ENCODE measurements at regions not wholly inside any gene's neighbourhood (a gene's known extent, or its start where the extent isn't known, plus 50 kb on each side); places are given as distances from the start of the nearest gene placed in this dataset.

DNA sequence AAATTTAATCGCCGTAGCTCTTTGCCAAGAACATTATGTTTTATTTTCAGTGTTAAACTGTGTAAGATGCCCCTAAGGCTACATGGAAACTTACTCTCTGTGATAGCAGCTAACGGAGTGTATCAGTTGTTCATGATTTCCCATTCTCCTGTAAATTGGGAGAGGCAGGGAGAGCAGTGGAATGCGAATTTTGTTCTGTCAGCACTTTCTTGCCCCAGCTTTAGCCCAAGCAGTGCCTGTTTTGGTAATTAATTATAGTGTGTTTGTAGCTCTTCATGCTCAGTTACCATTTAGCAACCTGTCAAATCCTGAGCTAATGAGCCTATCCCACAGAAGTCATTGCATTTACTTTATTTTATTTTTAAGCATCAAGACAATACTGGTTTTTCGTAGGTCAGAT is 475.1 kb upstream of the RBFOX1 start:
- H3K36me3 Mint-ChIP-seq (ENCODE audit: low read depth), result no peaks in the 10 kb centered on the region
- no peak overlapping the region for H3K27ac Mint-ChIP-seq
- H3K9me3 Mint-ChIP-seq, result no peaks in the 10 kb centered on the region
- H3K27me3 Mint-ChIP-seq (ENCODE audit: low read depth), result peaks cover 14% of the 10 kb centered on the region
- no peaks in the 10 kb centered on the region for H3K4me1 Mint-ChIP-seq
- no peak overlapping the region for H3K4me3 Mint-ChIP-seq
- TF ChIP-seq, protein P1, sequence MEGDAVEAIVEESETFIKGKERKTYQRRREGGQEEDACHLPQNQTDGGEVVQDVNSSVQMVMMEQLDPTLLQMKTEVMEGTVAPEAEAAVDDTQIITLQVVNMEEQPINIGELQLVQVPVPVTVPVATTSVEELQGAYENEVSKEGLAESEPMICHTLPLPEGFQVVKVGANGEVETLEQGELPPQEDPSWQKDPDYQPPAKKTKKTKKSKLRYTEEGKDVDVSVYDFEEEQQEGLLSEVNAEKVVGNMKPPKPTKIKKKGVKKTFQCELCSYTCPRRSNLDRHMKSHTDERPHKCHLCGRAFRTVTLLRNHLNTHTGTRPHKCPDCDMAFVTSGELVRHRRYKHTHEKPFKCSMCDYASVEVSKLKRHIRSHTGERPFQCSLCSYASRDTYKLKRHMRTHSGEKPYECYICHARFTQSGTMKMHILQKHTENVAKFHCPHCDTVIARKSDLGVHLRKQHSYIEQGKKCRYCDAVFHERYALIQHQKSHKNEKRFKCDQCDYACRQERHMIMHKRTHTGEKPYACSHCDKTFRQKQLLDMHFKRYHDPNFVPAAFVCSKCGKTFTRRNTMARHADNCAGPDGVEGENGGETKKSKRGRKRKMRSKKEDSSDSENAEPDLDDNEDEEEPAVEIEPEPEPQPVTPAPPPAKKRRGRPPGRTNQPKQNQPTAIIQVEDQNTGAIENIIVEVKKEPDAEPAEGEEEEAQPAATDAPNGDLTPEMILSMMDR (IDR thresholded peaks at IDR 0.05; ENCODE audit: unreplicated experiment in 3 of 3), result no peak

DNA sequence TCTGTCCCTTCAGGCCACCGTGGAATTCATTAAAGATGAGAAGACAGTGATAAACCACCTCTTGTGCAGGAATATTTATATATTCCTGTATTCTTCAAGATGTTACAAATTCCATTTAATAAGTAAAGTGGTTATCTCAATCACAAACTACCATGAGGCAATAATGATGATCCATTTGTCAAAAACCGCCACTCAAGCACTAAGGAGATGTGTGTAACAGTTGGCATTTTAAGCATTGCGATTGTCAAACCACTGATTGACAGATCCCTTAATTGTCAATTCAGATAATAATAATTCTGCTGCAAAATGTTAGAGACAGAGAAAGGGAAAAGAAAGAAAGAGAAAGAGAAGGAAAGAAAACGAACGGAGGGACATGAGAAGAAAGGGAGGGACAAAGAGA is 476.1 kb upstream of the RBFOX1 start:
- Mint-ChIP-seq H3K4me1 (no peaks in the 10 kb centered on the region), H3K9me3 (no peaks in the 10 kb centered on the region), H3K4me3 (no peak overlapping the region), H3K36me3 (ENCODE audit: low read depth) (no peaks in the 10 kb centered on the region), H3K27me3 (ENCODE audit: low read depth) (peaks cover 14% of the 10 kb centered on the region), H3K27ac (no peak overlapping the region)
- TF ChIP-seq, protein P1 (IDR thresholded peaks at IDR 0.05; ENCODE audit: unreplicated experiment in 3 of 3), result no peak

DNA sequence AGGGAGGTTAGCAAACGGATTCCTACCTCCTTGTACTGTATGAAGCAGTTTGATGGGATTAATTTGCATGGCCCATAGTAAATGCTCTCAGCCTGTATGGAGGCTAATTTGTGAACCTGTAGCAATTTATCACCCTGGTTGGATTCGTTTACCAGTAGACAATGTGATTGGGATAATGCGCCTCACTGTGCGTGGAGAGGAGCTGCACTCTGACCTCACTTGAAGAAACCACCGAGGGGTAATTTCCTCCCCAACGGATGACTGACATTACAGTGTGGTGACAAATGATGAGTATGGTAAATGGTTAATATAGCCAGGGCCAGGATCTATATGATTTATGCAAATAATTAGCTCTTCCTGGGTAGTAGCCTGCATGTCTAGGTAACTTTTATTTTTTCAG is 479.1 kb upstream of the RBFOX1 start:
- Mint-ChIP-seq H3K27me3 (ENCODE audit: low read depth) (peaks cover 14% of the 10 kb centered on the region), H3K4me1 (no peaks in the 10 kb centered on the region), H3K4me3 (no peak overlapping the region), H3K27ac (no peak overlapping the region), H3K36me3 (ENCODE audit: low read depth) (no peaks in the 10 kb centered on the region), H3K9me3 (no peaks in the 10 kb centered on the region)
- TF ChIP-seq, protein P1 (IDR thresholded peaks at IDR 0.05; ENCODE audit: unreplicated experiment in 3 of 3), result no peak

DNA sequence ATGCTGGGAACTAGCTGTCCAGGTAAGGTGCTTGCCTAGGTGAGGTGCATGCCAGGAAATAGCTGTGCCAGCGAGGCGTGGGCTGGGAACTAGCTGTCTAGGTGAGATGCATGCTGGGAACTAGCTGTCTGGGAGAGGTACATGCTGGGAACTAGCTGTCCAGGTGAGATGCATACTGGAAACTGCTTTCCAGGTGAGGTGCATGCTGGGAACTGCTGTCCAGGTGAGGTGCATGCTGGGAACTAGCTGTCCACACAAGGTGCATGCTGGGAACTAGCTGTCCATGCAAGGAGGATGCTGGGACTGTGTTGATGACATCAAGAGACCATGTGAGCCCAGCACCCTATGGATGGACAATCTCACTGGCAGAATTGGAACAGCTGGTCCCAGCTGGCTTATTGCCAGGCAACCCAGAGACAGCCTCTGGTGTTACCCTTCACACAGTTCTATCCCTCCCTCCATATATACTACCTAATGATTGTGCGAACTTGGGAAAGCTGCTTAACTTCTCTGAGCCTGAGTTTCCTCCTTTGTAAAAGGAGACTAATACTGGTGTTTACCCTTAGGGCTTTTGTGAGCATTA is 479.9 kb upstream of the RBFOX1 start:
- Mint-ChIP-seq H3K4me1 (no peaks in the 10 kb centered on the region), H3K27me3 (ENCODE audit: low read depth) (peaks cover 14% of the 10 kb centered on the region), H3K27ac (no peak overlapping the region), H3K9me3 (no peaks in the 10 kb centered on the region), H3K36me3 (ENCODE audit: low read depth) (no peaks in the 10 kb centered on the region), H3K4me3 (no peak overlapping the region)
- TF ChIP-seq, protein P1 (IDR thresholded peaks at IDR 0.05; ENCODE audit: unreplicated experiment in 3 of 3), result no peak

DNA sequence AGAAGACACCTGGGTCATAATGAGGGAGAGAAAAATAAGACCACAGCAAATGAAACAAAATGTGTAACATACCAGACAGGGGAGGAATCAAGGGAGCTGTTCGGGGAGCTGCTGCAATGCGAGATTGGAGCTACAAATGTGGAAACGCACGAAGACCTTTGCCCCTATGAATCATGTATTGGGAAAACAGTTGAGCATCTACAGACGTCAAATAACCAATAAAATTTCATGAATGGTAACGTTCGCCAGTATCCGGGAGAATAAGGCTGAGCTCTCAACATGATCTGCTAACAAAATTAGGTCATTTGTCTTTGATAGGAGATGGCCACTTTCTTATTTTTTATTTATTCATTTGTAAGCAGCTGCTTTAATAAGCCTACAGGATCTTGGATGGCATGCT is 486.2 kb upstream of the RBFOX1 start:
- H3K4me1 Mint-ChIP-seq, result no peaks in the 10 kb centered on the region
- peaks cover 3% of the 10 kb centered on the region for H3K9me3 Mint-ChIP-seq
- no peak overlapping the region for H3K27ac Mint-ChIP-seq
- TF ChIP-seq, protein P1 (IDR thresholded peaks at IDR 0.05; ENCODE audit: unreplicated experiment in 3 of 3), result no peak
- H3K36me3 Mint-ChIP-seq (ENCODE audit: low read depth), result no peaks in the 10 kb centered on the region
- no peak overlapping the region for H3K4me3 Mint-ChIP-seq
- H3K27me3 Mint-ChIP-seq (ENCODE audit: low read depth), result no peaks in the 10 kb centered on the region

DNA sequence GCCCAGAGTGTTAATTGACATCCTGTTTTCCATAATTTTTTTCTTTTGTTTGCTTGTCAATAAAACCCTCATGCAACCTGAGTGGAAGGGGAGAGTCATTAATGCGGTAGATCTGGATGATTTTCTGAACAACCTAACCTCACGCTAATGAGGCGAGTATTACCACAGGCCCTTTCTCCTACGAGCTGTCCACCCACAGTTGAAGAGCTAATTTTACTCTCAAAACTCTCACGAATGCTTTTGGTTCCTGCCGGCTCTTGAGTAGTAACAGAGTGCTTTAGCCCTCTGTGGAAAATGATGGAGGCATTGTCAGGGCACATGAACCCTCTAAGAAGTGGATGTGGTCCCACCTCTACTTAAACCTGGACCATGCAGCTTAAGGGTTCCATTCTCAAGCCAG is 491.3 kb upstream of the RBFOX1 start:
- H3K27me3 Mint-ChIP-seq (ENCODE audit: low read depth), result peaks cover 5% of the 10 kb centered on the region
- H3K4me1 Mint-ChIP-seq, result no peaks in the 10 kb centered on the region
- no peak overlapping the region for H3K4me3 Mint-ChIP-seq
- H3K36me3 Mint-ChIP-seq (ENCODE audit: low read depth), result no peaks in the 10 kb centered on the region
- no peak overlapping the region for H3K27ac Mint-ChIP-seq
- H3K9me3 Mint-ChIP-seq, result peaks cover 7% of the 10 kb centered on the region
- TF ChIP-seq, protein P1 (IDR thresholded peaks at IDR 0.05; ENCODE audit: unreplicated experiment in 3 of 3), result no peak

All from nephron (organoid).